HG03175 (cell line): ENCODE measurements at regions not wholly inside any gene's neighbourhood (a gene's known extent, or its start where the extent isn't known, plus 50 kb on each side); places are given as distances from the start of the nearest gene placed in this dataset.
"Not testable (repeated sequence)": the region's sequence is repeated elsewhere in the genome, so short reads cannot be mapped to it uniquely, and the experiment has no call there.

Source experiments
- ATAC-seq: cut with Tn5 transposase; IDR thresholded peaks from one replicate; pipeline ENCODE4 v1.9.1; 2021; ENCODE audit warnings: mild to moderate bottlenecking, moderate library complexity; ENCODE audit not compliant: unreplicated experiment

- no peak for ATAC-seq
These were observed 719.8 kb downstream of the SLITRK1 start for GRCh38 chr13:83162493-83162892.

GRCh38 chr13:83153848-83154247 is 728.4 kb downstream of the SLITRK1 start:
- ATAC-seq = no peak

GRCh38 chr13:83151308-83151660 is 731.0 kb downstream of the SLITRK1 start:
- no peak for ATAC-seq

- no peak for ATAC-seq
These were observed 731.5 kb downstream of the SLITRK1 start for GRCh38 chr13:83150616-83151307.

GRCh38 chr13:83136660-83137059 is 745.6 kb downstream of the SLITRK1 start:
- no peak for ATAC-seq

GRCh38 chr13:83125791-83126190 is 756.5 kb downstream of the SLITRK1 start:
- no peak for ATAC-seq

- ATAC-seq = no peak
These were observed 760.4 kb downstream of the SLITRK1 start for GRCh38 chr13:83121896-83122295.

- no peak for ATAC-seq
These were observed 765.2 kb downstream of the SLITRK1 start for GRCh38 chr13:83117046-83117445.

GRCh38 chr13:83101574-83102247 is 780.6 kb downstream of the SLITRK1 start:
- not testable (repeated sequence) for ATAC-seq

GRCh38 chr13:83100237-83100636 is 782.0 kb downstream of the SLITRK1 start:
- ATAC-seq = no peak

- ATAC-seq = no peak
These were observed 793.4 kb downstream of the SLITRK1 start for GRCh38 chr13:83088858-83089257.

- ATAC-seq = no peak
These were observed 795.3 kb downstream of the SLITRK1 start for GRCh38 chr13:83086948-83087347.

GRCh38 chr13:83086088-83086487 is 796.2 kb downstream of the SLITRK1 start:
- ATAC-seq = no peak

- no peak for ATAC-seq
These were observed 796.9 kb downstream of the SLITRK1 start for GRCh38 chr13:83085186-83085900.

- no peak for ATAC-seq
These were observed 804.8 kb downstream of the SLITRK1 start for GRCh38 chr13:83077499-83077898.

GRCh38 chr13:83073930-83074329 is 808.3 kb downstream of the SLITRK1 start:
- not testable (repeated sequence) for ATAC-seq

GRCh38 chr13:83065108-83065507 is 817.2 kb downstream of the SLITRK1 start:
- ATAC-seq = no peak

- ATAC-seq = no peak
These were observed 825.2 kb downstream of the SLITRK1 start for GRCh38 chr13:83057119-83057518.

- no peak for ATAC-seq
These were observed 826.0 kb downstream of the SLITRK1 start for GRCh38 chr13:83056269-83056668.

- no peak for ATAC-seq
These were observed 833.9 kb downstream of the SLITRK1 start for GRCh38 chr13:83048419-83048818.

- ATAC-seq = no peak
These were observed 857.2 kb downstream of the SLITRK1 start for GRCh38 chr13:83024955-83025594.
